NCI-H510A (cell line): ENCODE measurements at regions not wholly inside any gene's neighbourhood (a gene's known extent, or its start where the extent isn't known, plus 50 kb on each side); places are given as distances from the start of the nearest gene placed in this dataset.

Source experiments
- DNase-seq: peaks from one replicate; lab custom pipeline; 2025; lab: John Stamatoyannopoulos, UW

GRCh38 chr6:105793130-105793529 lies 293.0 kb upstream of the PRDM1 start:
- DNase-seq, result no peak

GRCh38 chr6:105791583-105792318 lies 294.4 kb upstream of the PRDM1 start:
- DNase-seq, result no peak

- no peak for DNase-seq
Measured at GRCh38 chr6:105791179-105791578, 295.0 kb upstream of the PRDM1 start.

- no peak for DNase-seq
Measured at GRCh38 chr6:105790635-105791034, 295.5 kb upstream of the PRDM1 start.

GRCh38 chr6:105789935-105790334 lies 296.2 kb upstream of the PRDM1 start:
- DNase-seq, result no peak

- DNase-seq, result no peak
Measured at GRCh38 chr6:105787747-105788146, 298.4 kb upstream of the PRDM1 start.

GRCh38 chr6:105786890-105787655 lies 299.1 kb upstream of the PRDM1 start:
- no peak for DNase-seq

GRCh38 chr6:105786449-105786848 lies 299.7 kb upstream of the PRDM1 start:
- DNase-seq, result no peak

- no peak for DNase-seq
Measured at GRCh38 chr6:105785066-105785811, 300.9 kb upstream of the PRDM1 start.

GRCh38 chr6:105784179-105784578 lies 302.0 kb upstream of the PRDM1 start:
- DNase-seq, result no peak

GRCh38 chr6:105783333-105783935 lies 302.7 kb upstream of the PRDM1 start:
- DNase-seq, result no peak

- no peak for DNase-seq
Measured at GRCh38 chr6:105781915-105782314, 304.2 kb upstream of the PRDM1 start.

GRCh38 chr6:105781248-105781647 lies 304.9 kb upstream of the PRDM1 start:
- no peak for DNase-seq

GRCh38 chr6:105780146-105780860 lies 305.8 kb upstream of the PRDM1 start:
- DNase-seq, result no peak

- DNase-seq, result no peak
Measured at GRCh38 chr6:105779110-105779509, 307.0 kb upstream of the PRDM1 start.

- no peak for DNase-seq
Measured at GRCh38 chr6:105775095-105775494, 311.0 kb upstream of the PRDM1 start.

GRCh38 chr6:105774247-105774646 lies 311.9 kb upstream of the PRDM1 start:
- no peak for DNase-seq

GRCh38 chr6:105771313-105771970 lies 314.7 kb upstream of the PRDM1 start:
- no peak for DNase-seq

GRCh38 chr6:105769987-105770386 lies 316.1 kb upstream of the PRDM1 start:
- no peak for DNase-seq

GRCh38 chr6:105769197-105769596 lies 316.9 kb upstream of the PRDM1 start:
- DNase-seq, result no peak

GRCh38 chr6:105767541-105767940 lies 318.6 kb upstream of the PRDM1 start:
- DNase-seq, result no peak
